KOPT-K1 (cell line): ENCODE measurements at regions not wholly inside any gene's neighbourhood (a gene's known extent, or its start where the extent isn't known, plus 50 kb on each side); places are given as distances from the start of the nearest gene placed in this dataset.
"Not testable (repeated sequence)": the region's sequence is repeated elsewhere in the genome, so short reads cannot be mapped to it uniquely, and the experiment has no call there.

ENCODE experiments used
- H3K27ac ChIP-seq: fragments of 200-600 bp; sonication (generic); 2 replicates; pipeline ENCODE4 v1.5.1; 2016; ENCODE audit warnings: antibody characterized with exemption, mild to moderate bottlenecking, low read depth, low read length; ENCODE audit not compliant: poor library complexity, severe bottlenecking
- H3K36me3 ChIP-seq: fragments of 200-600 bp; sonication (generic); 2 replicates; pipeline ENCODE4 v1.5.1; 2017; ENCODE audit warnings: antibody characterized with exemption, mild to moderate bottlenecking, low read length, moderate library complexity; ENCODE audit not compliant: insufficient read depth
- H3K9me3 ChIP-seq: fragments of 200-600 bp; sonication (generic); 2 replicates; pipeline ENCODE4 v1.5.1; 2017; ENCODE audit warnings: antibody characterized with exemption, low read length, mild to moderate bottlenecking; ENCODE audit not compliant: insufficient read depth, poor library complexity, severe bottlenecking

DNA sequence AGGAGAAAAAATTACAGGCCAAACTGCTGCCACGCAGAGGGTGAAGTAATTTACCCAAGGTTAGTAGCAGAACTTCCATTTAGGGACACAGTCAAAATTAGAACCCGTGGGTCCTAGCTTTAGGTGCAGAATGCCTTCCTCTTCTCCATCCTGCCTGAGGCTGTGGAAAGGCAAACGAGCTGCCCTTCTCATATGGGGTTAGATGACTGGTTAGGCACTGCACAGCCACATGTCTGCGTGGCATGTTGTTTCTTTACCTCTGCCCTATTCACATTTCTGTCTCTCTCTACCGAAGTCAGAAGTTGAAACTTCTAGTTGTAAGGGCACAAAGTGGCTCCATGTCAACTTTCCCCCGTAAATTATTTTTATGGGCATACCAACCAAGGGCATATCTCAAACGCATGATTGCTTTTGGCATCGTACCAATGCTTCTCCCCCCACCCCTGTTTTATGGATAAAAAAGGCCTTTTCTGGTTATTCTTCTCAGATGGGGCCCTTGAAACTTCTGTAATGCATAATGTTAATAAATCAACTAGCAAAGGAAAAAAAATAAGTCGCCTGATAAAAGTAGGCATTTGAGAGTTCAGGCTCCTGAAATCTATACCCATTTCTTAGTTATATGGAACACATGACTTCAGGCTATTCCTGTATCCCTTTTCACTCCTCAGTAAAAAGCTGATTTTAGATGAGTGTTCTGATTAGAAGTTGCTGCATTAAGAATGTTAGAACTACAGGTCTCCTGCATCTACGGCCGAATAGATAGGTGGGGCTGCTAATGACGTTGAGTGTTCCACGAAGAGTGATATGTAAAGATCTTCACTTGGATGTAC is 139.6 kb upstream of the NRIP1 start:
- Histone ChIP-seq H3K27ac (no peak overlapping the region), H3K36me3 (no peaks in the 10 kb centered on the region)

DNA sequence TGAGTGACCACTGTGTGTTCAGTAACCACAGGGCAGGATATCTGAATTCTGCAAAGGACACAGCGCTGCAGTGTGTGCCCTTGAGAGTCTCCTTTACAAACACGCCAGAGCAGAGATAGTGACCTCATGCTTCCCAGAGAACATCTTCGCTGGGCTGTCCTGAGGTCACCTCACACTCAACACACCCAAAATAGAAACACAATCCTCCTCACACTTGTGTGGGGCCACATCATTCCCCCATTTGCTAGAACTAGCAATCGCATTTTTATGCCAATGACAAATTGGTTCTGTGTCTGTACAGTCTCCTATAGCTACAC is 140.1 kb upstream of the NRIP1 start:
- H3K36me3 ChIP-seq, result no peaks in the 10 kb centered on the region
- no peak overlapping the region for H3K27ac ChIP-seq
- H3K9me3 ChIP-seq, result no peaks in the 10 kb centered on the region

More for the DNA sequence above, 139.6 kb upstream of the NRIP1 start:
- H3K9me3 ChIP-seq, result no peaks in the 10 kb centered on the region

DNA sequence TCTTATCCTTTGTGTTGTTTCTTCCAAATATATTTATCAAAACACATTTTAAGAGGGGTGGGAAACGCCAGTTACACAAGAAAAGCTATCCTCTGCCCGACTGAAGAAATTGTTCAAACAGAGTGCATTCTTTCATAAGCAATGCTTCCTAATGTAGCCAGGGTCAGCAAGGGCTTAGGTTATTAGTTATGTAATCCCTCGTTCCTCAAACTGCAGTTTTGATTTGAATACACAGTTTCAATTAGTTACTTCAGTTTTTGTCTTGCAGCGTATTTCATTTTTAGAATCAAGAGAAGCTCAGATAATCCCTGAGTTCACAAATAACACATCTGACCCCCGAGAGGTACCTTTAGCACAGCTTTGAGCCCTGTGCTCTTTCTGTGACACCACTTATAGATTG is 141.7 kb upstream of the NRIP1 start:
- Histone ChIP-seq H3K27ac (no peak overlapping the region), H3K9me3 (no peaks in the 10 kb centered on the region), H3K36me3 (no peaks in the 10 kb centered on the region)

DNA sequence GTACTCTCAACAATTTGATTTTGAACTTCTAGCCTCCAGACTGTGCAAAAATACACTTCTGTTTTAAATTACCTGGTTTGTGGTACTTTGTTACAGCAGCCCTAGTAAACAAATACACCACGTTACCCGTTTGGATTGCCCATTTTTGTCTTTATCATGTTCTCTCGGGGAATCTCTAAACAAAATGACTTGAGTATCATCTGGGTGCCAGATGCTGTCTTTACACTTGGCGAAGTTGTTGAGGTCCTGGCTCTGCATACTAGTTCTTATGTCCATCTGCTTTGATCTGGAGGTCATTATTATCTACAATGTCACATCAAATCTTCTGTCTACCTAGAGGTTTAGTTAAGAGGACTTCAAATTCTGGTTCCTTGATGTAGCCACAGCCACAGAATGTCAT is 142.4 kb upstream of the NRIP1 start:
- no peaks in the 10 kb centered on the region for H3K36me3 ChIP-seq
- H3K9me3 ChIP-seq, result no peaks in the 10 kb centered on the region

DNA sequence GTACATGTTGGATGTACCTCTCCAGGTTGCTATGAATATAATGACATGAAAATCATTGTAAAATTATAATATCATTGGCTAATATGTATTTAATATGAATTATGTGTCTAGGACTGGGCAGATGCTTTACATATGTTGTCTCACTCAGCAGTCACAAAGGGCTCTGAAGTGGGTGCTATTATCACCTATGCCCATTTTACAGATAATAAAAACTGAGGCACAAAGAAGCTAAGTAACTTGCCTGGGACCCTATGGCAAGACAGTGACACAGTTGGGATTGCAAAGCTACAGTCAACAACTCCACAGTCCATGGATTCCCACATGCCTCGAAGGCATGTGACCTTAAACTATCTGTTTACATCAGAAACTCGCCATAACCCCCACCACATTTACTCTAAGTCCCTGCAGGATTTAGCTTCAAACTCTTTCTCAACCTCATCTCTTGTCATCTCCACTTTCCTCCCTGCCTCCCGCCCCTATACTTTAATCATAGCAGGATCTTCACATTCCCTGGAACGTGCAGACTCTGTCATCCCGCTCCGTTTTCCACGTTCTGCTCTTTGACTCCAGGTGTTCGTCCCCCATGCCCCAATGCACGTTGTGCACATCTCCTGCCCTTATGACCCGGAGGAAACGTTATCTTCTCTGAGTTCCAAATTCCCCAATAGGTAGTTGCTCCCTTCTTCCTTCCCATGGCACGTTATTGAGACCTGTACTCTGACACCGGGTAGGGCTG is 143.0 kb upstream of the NRIP1 start:
- H3K36me3 ChIP-seq, result no peaks in the 10 kb centered on the region
- no peaks in the 10 kb centered on the region for H3K9me3 ChIP-seq
- no peak overlapping the region for H3K27ac ChIP-seq

More for the DNA sequence above, 142.4 kb upstream of the NRIP1 start:
- no peak overlapping the region for H3K27ac ChIP-seq

DNA sequence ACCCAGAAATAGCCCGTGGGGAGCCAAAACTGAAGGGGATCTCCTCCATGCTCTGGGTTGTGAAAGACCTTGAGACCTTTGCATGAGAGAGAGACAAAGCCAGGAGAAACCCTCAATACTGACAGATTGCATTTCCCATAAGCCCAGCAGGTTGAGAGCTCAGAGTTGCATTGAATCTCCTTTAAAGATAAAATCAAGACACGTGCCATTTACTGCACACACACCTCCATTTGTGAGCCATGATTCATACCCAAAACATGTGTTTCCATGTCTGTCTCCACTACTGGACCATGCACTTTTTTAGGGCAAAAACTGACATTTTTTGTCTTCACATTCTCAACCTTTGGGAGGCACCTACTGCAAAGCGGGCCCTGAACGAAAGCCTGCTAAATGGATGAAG is 144.0 kb upstream of the NRIP1 start:
- Histone ChIP-seq H3K9me3 (no peaks in the 10 kb centered on the region), H3K36me3 (no peaks in the 10 kb centered on the region), H3K27ac (no peak overlapping the region)

DNA sequence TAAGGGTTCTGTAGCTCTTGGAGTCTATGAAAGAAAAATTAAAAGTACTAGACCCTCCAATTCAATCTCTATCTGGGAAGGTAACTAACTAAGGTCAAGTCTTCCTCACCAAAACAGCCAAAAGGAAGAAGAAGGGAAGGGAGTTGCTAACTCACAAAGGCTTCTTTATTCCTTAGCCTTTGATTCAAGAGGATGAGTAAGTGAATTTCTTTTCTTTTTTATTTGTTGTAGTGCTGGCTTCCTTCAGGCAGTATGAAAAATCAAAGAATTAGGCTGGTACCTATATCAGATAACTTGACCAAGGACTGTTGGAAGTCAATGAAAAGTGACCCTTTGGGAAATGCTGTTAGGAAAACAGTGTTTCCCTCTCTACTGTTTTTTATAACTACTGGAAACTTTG is 144.4 kb upstream of the NRIP1 start:
- no peak overlapping the region for H3K27ac ChIP-seq
- H3K36me3 ChIP-seq, result no peaks in the 10 kb centered on the region
- no peaks in the 10 kb centered on the region for H3K9me3 ChIP-seq

DNA sequence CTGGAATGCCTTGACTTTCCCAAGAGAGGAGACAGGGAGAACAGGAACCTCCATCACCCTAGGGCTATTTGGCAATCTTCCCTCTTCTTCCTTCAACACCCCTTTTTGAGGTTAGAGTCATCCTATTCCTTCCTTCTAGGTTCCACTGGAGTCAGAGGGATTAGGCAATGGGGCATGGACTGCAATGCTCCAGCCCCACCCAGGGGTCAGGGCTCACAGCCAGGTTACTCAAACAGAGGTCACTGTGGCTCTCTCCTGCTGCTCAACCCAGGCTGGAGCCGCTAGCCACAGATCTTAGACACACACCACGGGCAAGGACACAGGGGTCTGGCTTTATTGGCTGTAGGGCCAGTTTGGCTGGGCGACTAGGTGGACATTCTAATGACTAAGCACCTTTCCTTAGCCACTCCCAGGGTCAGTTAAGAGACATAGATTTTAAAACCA is 145.5 kb upstream of the NRIP1 start:
- Histone ChIP-seq H3K36me3 (no peaks in the 10 kb centered on the region), H3K9me3 (no peaks in the 10 kb centered on the region), H3K27ac (no peak overlapping the region)

DNA sequence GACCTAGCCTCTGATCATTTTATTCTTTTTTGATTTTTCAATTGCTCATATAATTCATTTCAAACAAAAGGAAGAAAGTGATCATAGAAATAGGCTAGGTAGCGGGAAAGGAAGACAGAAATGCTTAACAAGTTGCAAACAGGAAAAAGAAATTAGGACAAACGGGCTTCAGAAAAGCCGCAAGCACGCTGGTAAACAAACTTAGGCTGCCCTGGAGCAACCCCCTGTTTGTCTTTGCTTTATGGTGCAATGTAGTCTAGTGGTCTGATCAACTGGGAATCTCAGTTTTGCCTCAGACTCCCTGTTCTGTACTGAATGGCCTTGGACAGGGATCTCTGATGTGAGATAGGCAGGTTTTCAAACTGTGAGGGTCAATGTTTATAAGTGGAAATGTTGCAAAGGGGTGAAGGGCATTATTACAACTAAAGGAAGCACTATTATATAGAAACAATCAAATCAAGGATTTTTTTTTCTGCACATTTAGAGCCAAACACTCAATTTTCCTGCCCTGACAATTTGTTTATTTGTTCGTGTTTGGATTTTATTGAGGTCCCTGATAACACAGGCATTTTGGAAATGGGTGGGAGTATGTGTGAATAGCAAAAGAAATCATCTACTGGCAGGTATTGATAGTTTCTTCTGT is 146.8 kb upstream of the NRIP1 start:
- Histone ChIP-seq H3K27ac (no peak overlapping the region), H3K36me3 (no peaks in the 10 kb centered on the region), H3K9me3 (no peaks in the 10 kb centered on the region)

DNA sequence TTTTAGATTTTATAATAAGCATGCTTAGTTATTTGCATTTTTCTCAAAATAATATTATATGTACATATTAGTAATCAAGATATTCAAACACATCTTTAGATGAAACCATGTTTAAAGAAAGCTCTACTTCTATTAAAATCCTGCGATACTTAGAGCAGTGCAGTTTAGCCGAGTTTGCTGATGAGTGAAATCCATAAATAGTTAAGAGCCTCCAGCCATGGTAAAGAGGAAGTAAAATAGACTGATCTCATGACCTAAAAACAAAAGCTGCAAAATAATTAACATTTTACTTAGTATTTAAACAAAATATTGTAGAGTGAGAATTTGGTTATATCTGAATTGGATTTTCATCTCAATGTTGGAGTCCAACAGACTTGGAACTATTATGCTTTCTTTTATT is 147.4 kb upstream of the NRIP1 start:
- H3K9me3 ChIP-seq, result no peaks in the 10 kb centered on the region
- H3K36me3 ChIP-seq, result no peaks in the 10 kb centered on the region
- no peak overlapping the region for H3K27ac ChIP-seq

DNA sequence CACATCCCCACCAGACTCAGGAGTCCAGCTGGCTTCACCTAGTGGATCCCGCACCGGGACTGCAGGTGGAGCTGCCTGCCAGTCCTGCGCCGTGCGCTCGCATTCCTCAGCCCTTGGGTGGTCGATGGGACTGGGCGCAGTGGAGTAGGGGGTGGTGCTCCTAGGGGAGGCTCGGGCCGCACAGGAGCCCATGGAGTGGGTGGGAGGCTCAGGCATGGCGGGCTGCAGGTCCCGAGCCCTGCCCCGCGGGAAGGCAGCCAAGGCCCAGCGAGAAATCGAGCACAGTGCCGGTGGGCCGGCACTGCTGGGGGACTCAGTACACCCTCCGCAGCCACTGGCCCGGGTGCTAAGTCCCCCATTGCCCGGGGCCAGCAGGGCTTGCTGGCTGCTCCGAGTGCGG is 153.7 kb upstream of the NRIP1 start:
- not testable (repeated sequence) for H3K36me3 ChIP-seq

DNA sequence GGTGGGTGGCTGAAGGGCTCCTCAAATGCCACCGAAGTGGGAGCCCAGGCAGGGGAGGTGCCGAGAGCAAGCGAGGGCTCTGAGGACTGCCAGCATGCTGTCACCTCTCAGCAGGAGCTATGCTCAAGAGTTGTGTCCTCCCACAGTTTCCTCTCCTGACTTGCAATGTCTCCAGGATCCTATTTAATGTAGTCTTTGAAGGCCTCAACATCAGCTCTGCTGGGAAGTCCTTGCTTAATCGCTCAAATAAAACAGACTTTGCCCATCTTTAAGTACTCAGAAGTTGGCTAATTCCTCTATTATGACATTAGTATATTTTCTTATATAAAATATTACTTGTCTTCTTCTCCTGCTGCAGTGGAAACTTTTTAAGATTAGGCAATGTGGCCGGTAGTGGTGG is 154.2 kb upstream of the NRIP1 start:
- H3K27ac ChIP-seq, result no peak overlapping the region

More for the DNA sequence above, 153.7 kb upstream of the NRIP1 start:
- H3K27ac ChIP-seq, H3K9me3 ChIP-seq: not testable (repeated sequence)

DNA sequence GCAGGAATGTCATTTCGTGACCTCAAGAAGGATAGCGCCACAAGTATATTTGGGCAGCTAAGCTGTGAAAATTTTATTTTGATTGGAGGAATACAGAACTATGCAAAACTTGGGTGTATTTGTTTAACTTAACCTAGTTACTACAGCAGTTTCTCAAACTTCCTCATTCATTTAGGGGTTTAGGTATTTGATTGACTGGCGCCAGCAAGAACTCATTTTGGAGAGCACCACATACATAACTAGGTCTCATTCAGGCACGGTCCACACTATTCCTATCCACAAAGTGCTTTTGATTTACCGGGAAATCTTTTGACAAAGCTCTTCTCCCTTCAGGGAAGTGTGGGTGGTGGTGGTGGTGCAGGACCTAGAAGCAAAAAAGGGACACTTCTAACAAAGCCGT is 155.1 kb upstream of the NRIP1 start:
- H3K9me3 ChIP-seq, result no peaks in the 10 kb centered on the region
- no peak overlapping the region for H3K27ac ChIP-seq
- H3K36me3 ChIP-seq, result no peaks in the 10 kb centered on the region

More for the DNA sequence above, 154.2 kb upstream of the NRIP1 start:
- no peaks in the 10 kb centered on the region for H3K9me3 ChIP-seq
- H3K36me3 ChIP-seq, result no peaks in the 10 kb centered on the region

DNA sequence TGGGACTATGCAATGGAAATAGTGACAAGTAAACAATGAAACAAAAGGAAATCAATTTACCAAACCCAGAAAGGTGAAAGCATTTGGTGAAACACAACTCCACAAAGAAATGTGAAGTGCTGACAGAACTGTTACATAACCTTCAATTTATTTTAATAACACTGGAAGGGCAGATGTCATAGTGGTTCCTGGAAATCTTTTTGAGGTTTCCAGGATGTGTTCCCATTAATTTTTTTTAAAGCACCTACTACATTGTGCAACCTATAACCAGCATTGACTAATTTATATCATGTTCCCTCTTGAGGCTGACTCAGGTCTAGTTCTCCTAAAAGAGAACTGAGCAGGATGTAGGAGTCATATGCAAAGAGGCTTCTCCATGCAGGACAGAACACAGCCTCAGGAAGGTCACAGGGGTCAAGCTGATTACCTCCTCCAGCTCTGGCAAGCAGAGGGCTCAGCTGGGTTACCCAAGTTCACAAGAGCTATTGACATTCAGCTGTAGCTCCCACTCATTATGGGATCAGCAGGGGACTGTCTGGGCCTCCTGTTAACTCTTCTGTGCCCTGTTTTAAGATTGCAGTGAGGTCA is 157.1 kb upstream of the NRIP1 start:
- no peaks in the 10 kb centered on the region for H3K9me3 ChIP-seq
- H3K36me3 ChIP-seq, result no peaks in the 10 kb centered on the region
- no peak overlapping the region for H3K27ac ChIP-seq

DNA sequence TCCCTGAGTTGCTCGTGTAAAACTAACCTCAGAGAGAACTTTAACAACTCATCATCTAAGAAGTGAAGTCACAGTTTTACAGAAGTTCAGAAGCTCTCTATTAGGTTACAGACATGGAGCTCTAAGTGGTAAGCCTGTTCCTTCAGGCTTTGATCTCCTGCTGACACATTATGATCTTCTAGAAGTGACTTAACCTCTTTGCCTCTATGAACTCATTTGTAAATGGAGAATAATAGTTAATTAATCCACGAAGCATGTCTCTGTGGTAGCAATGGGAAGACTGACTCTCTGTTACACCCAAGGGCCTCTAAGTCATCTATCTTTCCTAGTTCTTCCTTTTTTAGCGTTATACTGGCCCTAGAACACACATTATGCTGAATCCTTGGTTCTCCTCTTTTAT is 157.9 kb upstream of the NRIP1 start:
- H3K36me3 ChIP-seq, result no peaks in the 10 kb centered on the region
- no peak overlapping the region for H3K27ac ChIP-seq
- H3K9me3 ChIP-seq, result no peaks in the 10 kb centered on the region
